OCI-M2 (cell line): ENCODE measurements at regions not wholly inside any gene's neighbourhood (a gene's known extent, or its start where the extent isn't known, plus 50 kb on each side); places are given as distances from the start of the nearest gene placed in this dataset.
"Not testable (repeated sequence)": the region's sequence is repeated elsewhere in the genome, so short reads cannot be mapped to it uniquely, and the experiment has no call there.

Source experiments
- DNase-seq: peaks from one replicate; lab custom pipeline; 2025; ENCODE audit not compliant: unreplicated experiment; lab: John Stamatoyannopoulos, UW

GRCh38 chr10:63910806-63911205 is 389.6 kb downstream of the REEP3 start:
- no peak for DNase-seq

GRCh38 chr10:63915240-63915639 is 394.0 kb downstream of the REEP3 start:
- DNase-seq: no peak

GRCh38 chr10:63917363-63917762 is 396.2 kb downstream of the REEP3 start:
- DNase-seq: no peak

GRCh38 chr10:63919575-63920279 is 398.5 kb downstream of the REEP3 start:
- no peak for DNase-seq

GRCh38 chr10:63920926-63921325 is 399.7 kb downstream of the REEP3 start:
- DNase-seq: no peak

GRCh38 chr10:63921908-63922467 is 400.8 kb downstream of the REEP3 start:
- DNase-seq: no peak

- no peak for DNase-seq
Measured at GRCh38 chr10:63922468-63923284, 401.5 kb downstream of the REEP3 start.

GRCh38 chr10:63929831-63930467 is 408.7 kb downstream of the REEP3 start:
- no peak for DNase-seq

- DNase-seq: no peak
Measured at GRCh38 chr10:63930584-63930983, 409.4 kb downstream of the REEP3 start.

- no peak for DNase-seq
Measured at GRCh38 chr10:63935705-63936104, 414.5 kb downstream of the REEP3 start.

- DNase-seq: no peak
Measured at GRCh38 chr10:63940277-63940922, 419.2 kb downstream of the REEP3 start.

- DNase-seq: no peak
Measured at GRCh38 chr10:63964406-63964805, 443.2 kb downstream of the REEP3 start.

- no peak for DNase-seq
Measured at GRCh38 chr10:63965846-63966245, 444.6 kb downstream of the REEP3 start.

GRCh38 chr10:63972949-63973827 is 452.0 kb downstream of the REEP3 start:
- no peak for DNase-seq

- DNase-seq: no peak
Measured at GRCh38 chr10:63976538-63976937, 455.3 kb downstream of the REEP3 start.

GRCh38 chr10:63977329-63977923 is 456.2 kb downstream of the REEP3 start:
- DNase-seq: no peak

GRCh38 chr10:63980870-63981269 is 459.7 kb downstream of the REEP3 start:
- not testable (repeated sequence) for DNase-seq

- not testable (repeated sequence) for DNase-seq
Measured at GRCh38 chr10:63984061-63984460, 462.9 kb downstream of the REEP3 start.

- no peak for DNase-seq
Measured at GRCh38 chr10:63986536-63986935, 465.3 kb downstream of the REEP3 start.

GRCh38 chr10:63987212-63987611 is 466.0 kb downstream of the REEP3 start:
- DNase-seq: no peak
